SK-N-SH treated with all-trans-retinoic acid at 6 μM for 48 hours (cell line): ENCODE measurements at regions not wholly inside any gene's neighbourhood (a gene's known extent, or its start where the extent isn't known, plus 50 kb on each side); places are given as distances from the start of the nearest gene placed in this dataset.

Experiments
- RARB ChIP-seq: fragments of 250-450 bp; sonication (Bioruptor Pico); IDR thresholded peaks from 2 replicates; pipeline ENCODE4 v1.8.0; 2021; ENCODE audit warnings: mild to moderate bottlenecking, moderate library complexity
- ZFP30 ChIP-seq: fragments of 450-650 bp; formaldehyde crosslinking; IDR thresholded peaks from 2 replicates; pipeline ENCODE4 v1.5.0; 2022; ENCODE audit warnings: mild to moderate bottlenecking, moderate library complexity

GRCh38 chr2:188713961-188714360 lies 260.2 kb upstream of the COL3A1 start:
- no peak for TF ChIP-seq RARB (CRISPR knock-in tag)
- no peak for TF ChIP-seq ZFP30 (CRISPR knock-in tag)
